Erythroblast (primary cell): ENCODE measurements at regions not wholly inside any gene's neighbourhood (a gene's known extent, or its start where the extent isn't known, plus 50 kb on each side); places are given as distances from the start of the nearest gene placed in this dataset.

Experiments used
- GATA1 ChIP-seq: IDR thresholded peaks from 2 replicates; pipeline ENCODE4 v1.6.1; 2011; ENCODE audit warnings: low read depth, mild to moderate bottlenecking, control low read depth, low read length, moderate library complexity
- POLR2A ChIP-seq: IDR thresholded peaks from 2 replicates; pipeline ENCODE4 v1.6.1; 2011; ENCODE audit warnings: mild to moderate bottlenecking, low read length

- TF ChIP-seq POLR2A (no peak), GATA1 (no peak)
These were observed 150.3 kb downstream of the DAD1 start for GRCh38 chr14:22438742-22439141.
